LNCaP clone FGC (cell line): ENCODE measurements at regions not wholly inside any gene's neighbourhood (a gene's known extent, or its start where the extent isn't known, plus 50 kb on each side); places are given as distances from the start of the nearest gene placed in this dataset.

Source experiments
- DNase-seq: peaks from one replicate; pipeline ENCODE4 v3.0.0-alpha.2; 2011; ENCODE audit warnings: low read depth
- H3K4me3 ChIP-seq: 2 replicates; pipeline ENCODE4 v1.5.1; 2011; ENCODE audit warnings: mild to moderate bottlenecking, low read depth, low read length, control low read depth
- TF ChIP-seq, protein P1 (sequence below): IDR thresholded peaks from 2 replicates; pipeline ENCODE4 v1.5.1; 2012; ENCODE audit warnings: mild to moderate bottlenecking; ENCODE audit not compliant: control insufficient read depth, insufficient read depth; ENCODE audit errors: extremely low read depth

DNA sequence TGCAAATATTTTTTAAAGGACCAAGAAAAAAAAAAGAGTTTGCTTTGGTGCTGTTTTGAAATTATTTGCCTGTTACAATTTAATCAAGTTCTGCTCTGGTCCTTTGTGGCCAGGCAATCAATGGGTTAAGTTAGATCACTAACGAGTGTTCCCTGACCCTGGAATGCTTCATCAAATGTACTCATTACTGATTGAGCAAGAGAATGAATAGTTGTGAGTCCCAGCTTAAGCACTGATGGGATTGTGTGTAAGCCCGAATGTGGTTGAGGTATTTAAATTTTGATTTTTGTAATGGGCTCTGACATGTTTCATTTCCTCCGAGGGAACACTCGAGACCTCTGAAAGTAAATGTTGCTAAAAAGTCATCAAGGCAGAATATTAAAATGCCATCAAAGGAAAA lies 699.1 kb downstream of the MCTP2 start:
- no peak overlapping the region for H3K4me3 ChIP-seq
- DNase-seq = no peak
- TF ChIP-seq, protein P1, sequence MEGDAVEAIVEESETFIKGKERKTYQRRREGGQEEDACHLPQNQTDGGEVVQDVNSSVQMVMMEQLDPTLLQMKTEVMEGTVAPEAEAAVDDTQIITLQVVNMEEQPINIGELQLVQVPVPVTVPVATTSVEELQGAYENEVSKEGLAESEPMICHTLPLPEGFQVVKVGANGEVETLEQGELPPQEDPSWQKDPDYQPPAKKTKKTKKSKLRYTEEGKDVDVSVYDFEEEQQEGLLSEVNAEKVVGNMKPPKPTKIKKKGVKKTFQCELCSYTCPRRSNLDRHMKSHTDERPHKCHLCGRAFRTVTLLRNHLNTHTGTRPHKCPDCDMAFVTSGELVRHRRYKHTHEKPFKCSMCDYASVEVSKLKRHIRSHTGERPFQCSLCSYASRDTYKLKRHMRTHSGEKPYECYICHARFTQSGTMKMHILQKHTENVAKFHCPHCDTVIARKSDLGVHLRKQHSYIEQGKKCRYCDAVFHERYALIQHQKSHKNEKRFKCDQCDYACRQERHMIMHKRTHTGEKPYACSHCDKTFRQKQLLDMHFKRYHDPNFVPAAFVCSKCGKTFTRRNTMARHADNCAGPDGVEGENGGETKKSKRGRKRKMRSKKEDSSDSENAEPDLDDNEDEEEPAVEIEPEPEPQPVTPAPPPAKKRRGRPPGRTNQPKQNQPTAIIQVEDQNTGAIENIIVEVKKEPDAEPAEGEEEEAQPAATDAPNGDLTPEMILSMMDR = no peak

DNA sequence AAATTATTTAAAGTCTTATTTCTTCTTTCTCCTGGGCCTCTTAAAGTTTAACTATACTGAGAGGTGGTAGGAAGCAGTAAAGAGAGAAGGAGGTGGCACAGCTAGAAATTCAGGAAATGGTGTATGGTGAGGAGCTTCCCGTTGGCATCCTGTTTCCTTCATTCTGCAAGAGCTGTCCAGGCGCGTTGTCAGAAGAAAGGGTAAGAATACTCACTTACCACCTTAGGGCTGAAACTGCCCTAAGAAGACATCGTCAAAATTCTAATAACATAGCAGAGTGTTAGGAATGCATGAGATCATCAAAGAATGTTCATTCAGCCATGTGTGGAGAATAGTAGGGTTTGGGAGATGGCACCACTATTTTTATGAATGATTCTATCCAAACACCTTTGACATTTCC lies 699.6 kb downstream of the MCTP2 start:
- TF ChIP-seq, protein P1 = no peak
- H3K4me3 ChIP-seq = no peak overlapping the region
- DNase-seq = no peak

DNA sequence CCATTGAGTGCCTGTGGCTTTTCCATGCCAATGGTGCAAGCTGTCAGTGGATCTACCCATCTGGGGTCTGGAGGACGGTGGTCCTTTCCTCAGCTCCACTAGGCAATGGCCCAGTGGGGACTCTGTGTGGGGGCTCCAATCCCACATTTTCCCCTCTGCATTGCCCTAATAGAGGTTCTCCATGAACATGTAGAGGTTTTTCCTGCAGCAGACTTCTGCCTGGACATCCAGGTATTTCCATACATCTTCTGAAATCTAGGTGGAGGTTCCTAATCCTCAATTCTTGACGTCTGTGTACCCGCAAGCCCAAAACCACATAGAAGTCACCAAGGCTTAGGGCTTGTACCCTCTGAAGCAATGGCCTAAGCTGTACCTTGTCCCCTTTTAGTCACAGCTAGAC lies 703.1 kb downstream of the MCTP2 start:
- no peak overlapping the region for H3K4me3 ChIP-seq
- no peak for DNase-seq
- TF ChIP-seq, protein P1 = no peak

DNA sequence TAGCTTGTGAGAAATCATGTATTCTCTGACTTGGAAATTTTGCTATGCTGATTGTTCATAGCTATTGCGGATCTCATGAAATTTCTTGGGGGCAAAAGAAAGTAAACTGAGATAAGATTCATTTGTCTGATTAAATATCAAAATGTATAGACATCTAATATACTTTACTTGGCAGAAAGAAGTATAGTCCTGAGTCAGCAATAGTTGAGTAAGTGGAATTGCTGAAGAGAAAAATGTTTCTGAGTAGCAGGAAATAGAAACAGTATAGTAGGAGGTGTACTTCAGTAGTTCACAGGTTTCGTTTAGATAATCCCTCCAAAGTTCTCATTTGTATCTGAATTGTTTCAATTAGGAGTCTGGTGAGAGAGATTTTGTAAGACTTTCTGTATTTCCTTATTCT lies 705.9 kb downstream of the MCTP2 start:
- TF ChIP-seq, protein P1 = no peak
- DNase-seq = no peak
- no peak overlapping the region for H3K4me3 ChIP-seq

DNA sequence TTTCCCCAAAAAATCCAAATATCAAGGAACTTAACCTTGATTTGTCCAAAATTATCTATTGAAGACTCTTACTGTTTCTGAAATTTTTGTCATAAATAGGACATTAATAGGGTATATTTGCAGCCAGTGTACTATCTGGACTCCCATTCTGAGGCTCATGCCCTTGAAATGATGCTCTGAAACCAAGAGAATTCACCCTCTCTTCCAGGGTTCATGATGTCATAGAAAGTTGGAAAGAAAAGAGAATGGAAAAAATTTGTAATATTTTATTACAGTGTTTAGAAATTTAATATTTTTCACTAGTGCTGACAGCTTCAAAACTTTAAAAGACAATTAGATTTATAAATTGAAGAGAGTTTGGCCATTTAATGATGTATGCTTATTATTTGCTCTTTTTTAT lies 712.5 kb downstream of the MCTP2 start:
- TF ChIP-seq, protein P1 = no peak
- no peak overlapping the region for H3K4me3 ChIP-seq
- DNase-seq = no peak

DNA sequence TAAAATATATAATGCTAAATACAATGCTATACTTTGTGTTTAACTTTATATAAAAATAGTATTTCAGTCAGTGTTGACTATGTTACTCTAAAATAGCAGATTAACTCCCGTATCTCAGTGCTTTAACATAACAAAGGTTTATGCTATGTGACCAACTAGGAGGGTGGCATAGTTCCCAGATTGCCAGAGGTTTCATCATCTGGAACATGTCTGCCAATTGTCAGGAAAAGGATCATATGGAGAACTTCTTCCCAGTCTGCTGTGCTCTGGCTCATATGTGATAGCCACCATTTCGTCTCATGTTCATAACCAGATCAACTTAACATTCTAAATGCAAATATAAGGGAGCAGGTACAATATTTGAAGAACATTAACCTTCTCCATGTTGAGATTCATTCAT lies 720.2 kb downstream of the MCTP2 start:
- TF ChIP-seq, protein P1 = no peak
- no peak for DNase-seq
- no peak overlapping the region for H3K4me3 ChIP-seq

DNA sequence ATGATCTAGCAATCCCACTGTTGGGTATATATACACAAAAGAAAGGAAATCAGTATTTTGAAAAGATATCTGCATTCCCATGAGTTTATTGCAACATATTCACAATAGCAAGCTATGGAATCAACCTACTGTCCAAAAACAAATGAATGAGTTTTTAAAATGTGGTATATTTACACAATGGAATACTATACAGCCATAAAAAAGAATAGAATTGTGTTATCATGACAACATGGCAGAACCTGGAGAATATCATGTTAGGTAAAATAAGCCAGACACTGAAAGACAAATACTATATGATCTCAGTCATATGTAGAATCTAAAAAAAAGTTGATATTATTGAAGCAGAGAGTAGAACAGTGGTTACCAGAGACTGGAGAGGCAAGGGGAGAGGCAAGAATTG lies 732.6 kb downstream of the MCTP2 start:
- TF ChIP-seq, protein P1 = no peak
- no peak overlapping the region for H3K4me3 ChIP-seq
- DNase-seq = no peak
